ENCODE measurements at regions not wholly inside any gene's neighbourhood (a gene's known extent, or its start where the extent isn't known, plus 50 kb on each side); places are given as distances from the start of the nearest gene placed in this dataset.

GRCh38 chr6:156510242-156510641 is 266.9 kb upstream of the ARID1B start:
- TF ChIP-seq, protein P1, sequence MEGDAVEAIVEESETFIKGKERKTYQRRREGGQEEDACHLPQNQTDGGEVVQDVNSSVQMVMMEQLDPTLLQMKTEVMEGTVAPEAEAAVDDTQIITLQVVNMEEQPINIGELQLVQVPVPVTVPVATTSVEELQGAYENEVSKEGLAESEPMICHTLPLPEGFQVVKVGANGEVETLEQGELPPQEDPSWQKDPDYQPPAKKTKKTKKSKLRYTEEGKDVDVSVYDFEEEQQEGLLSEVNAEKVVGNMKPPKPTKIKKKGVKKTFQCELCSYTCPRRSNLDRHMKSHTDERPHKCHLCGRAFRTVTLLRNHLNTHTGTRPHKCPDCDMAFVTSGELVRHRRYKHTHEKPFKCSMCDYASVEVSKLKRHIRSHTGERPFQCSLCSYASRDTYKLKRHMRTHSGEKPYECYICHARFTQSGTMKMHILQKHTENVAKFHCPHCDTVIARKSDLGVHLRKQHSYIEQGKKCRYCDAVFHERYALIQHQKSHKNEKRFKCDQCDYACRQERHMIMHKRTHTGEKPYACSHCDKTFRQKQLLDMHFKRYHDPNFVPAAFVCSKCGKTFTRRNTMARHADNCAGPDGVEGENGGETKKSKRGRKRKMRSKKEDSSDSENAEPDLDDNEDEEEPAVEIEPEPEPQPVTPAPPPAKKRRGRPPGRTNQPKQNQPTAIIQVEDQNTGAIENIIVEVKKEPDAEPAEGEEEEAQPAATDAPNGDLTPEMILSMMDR (IDR thresholded peaks at IDR 0.05; ENCODE audit: insufficient read depth, low read length), result no peak
- no peak for TF ChIP-seq POLR2AphosphoS5 (IDR thresholded peaks at IDR 0.05; ENCODE audit: low read depth)
- no peak for TF ChIP-seq GABPA (IDR thresholded peaks at IDR 0.05; ENCODE audit: low read depth)
- TF ChIP-seq REST (IDR thresholded peaks at IDR 0.05; ENCODE audit: insufficient replicate concordance, low read depth), result no peak
